A549 (cell line): ENCODE measurements at regions not wholly inside any gene's neighbourhood (a gene's known extent, or its start where the extent isn't known, plus 50 kb on each side); places are given as distances from the start of the nearest gene placed in this dataset.
"Not testable (repeated sequence)": the region's sequence is repeated elsewhere in the genome, so short reads cannot be mapped to it uniquely, and the experiment has no call there.

Experiments used
- ATAC-seq, 2 experiments: fragments of 200-7000 bp in 1 of 2; fragments of >200 bp in 1 of 2; cut with Nextera tagmentation in 1 of 2; cut with Tn5 transposase in 1 of 2; 3 replicates each; pipeline versions ENCODE4 v1.8.0 to v1.9.1; 2018 to 2020; ENCODE audit warnings: mild to moderate bottlenecking in 1 of 2, moderate library complexity in 1 of 2
- CTCF ChIA-PET: fragments of 300-600 bp; sonication (Branson Sonifier 250); formaldehyde crosslinking; extraction: SDS; loops from one replicate; lab custom pipeline; 2021; ENCODE audit warnings: antibody characterized with exemption, inconsistent platforms; lab: Yijun Ruan, JAX
- POLR2A ChIA-PET: fragments of 350-600 bp; formaldehyde crosslinking; extraction: SDS; loops from one replicate; lab custom pipeline; 2021; ENCODE audit warnings: antibody characterized with exemption, inconsistent platforms; lab: Yijun Ruan, JAX
- DNase-seq, 2 experiments: peaks; one replicate each; pipeline versions ENCODE4 v3.0.0 to v3.0.0-alpha.2; 2011 to 2016; ENCODE audit warnings: low read depth in 1 of 2, low spot score in 1 of 2
- FAIRE-seq: peaks from 2 replicates; lab custom pipeline; 2011; peaks lifted over from hg19 to GRCh38; lab: Jason Lieb, UNC
- H3K27ac ChIP-seq, 2 experiments: fragments of >200 bp; sonication (Bioruptor Twin); formaldehyde crosslinking; 3 replicates each; pipeline ENCODE4 v1.5.1; 2016 to 2017
- H3K4me1 ChIP-seq: fragments of >200 bp; sonication (Bioruptor Twin); formaldehyde crosslinking; 3 replicates; pipeline ENCODE4 v1.6.1; 2016
- H3K4me2 ChIP-seq: fragments of >200 bp; sonication (Bioruptor Twin); formaldehyde crosslinking; 3 replicates; pipeline ENCODE4 v1.6.1; 2016
- H3K4me3 ChIP-seq: fragments of >200 bp; sonication (Bioruptor Twin); formaldehyde crosslinking; 3 replicates; pipeline ENCODE4 v1.5.1; 2016
- H3K9me3 ChIP-seq: fragments of >200 bp; sonication (Bioruptor Twin); formaldehyde crosslinking; 3 replicates; pipeline ENCODE4 v1.6.1; 2016
- ATOH8 ChIP-seq: fragments of 250-450 bp; sonication (Bioruptor Pico); IDR thresholded peaks from 2 replicates; pipeline ENCODE4 v1.5.0; 2020; ENCODE audit warnings: low read depth, mild to moderate bottlenecking, moderate library complexity
- CBX2 ChIP-seq: fragments of 200-600 bp; sonication (generic); IDR thresholded peaks from 2 replicates; pipeline ENCODE4 v1.6.1; 2016; ENCODE audit warnings: low read depth, mild to moderate bottlenecking, borderline replicate concordance
- CEBPB ChIP-seq, 2 experiments: fragments of >200 bp in 1 of 2; sonication (Bioruptor Twin) in 1 of 2; formaldehyde crosslinking in 1 of 2; IDR thresholded peaks; 2 replicates each; pipeline ENCODE4 v1.6.1; 2012 to 2016
- E2F6 ChIP-seq: IDR thresholded peaks from 2 replicates; pipeline ENCODE4 v1.6.1; 2012; ENCODE audit warnings: low read depth, borderline replicate concordance
- ESRRA ChIP-seq: fragments of 150-350 bp; IDR thresholded peaks from 2 replicates; pipeline ENCODE4 v1.6.1; 2014; ENCODE audit warnings: mild to moderate bottlenecking, low read length, borderline replicate concordance
- FOSL2 ChIP-seq, 2 experiments: fragments of 450-650 bp in 1 of 2; fragments of >200 bp in 1 of 2; sonication (Bioruptor Twin) in 1 of 2; formaldehyde crosslinking; IDR thresholded peaks; 2 replicates each; pipeline versions ENCODE4 v1.5.0 to v1.6.1; 2016 to 2020; ENCODE audit warnings: mild to moderate bottlenecking in 1 of 2, moderate library complexity in 1 of 2
- GATA3 ChIP-seq: IDR thresholded peaks from 2 replicates; pipeline ENCODE4 v1.6.1; 2012; ENCODE audit warnings: borderline replicate concordance
- HDAC2 ChIP-seq: fragments of 200-600 bp; sonication (generic); IDR thresholded peaks from 2 replicates; pipeline ENCODE4 v1.6.1; 2016
- HEYL ChIP-seq: fragments of 250-450 bp; sonication (Bioruptor Pico); IDR thresholded peaks from 2 replicates; pipeline ENCODE4 v1.8.0; 2021; ENCODE audit warnings: mild to moderate bottlenecking, moderate library complexity
- HOXA7 ChIP-seq: fragments of 250-450 bp; sonication (Bioruptor Pico); IDR thresholded peaks from 2 replicates; pipeline ENCODE4 v1.5.0; 2020; ENCODE audit warnings: mild to moderate bottlenecking, moderate library complexity
- HOXB5 ChIP-seq: fragments of 250-450 bp; sonication (Bioruptor Pico); IDR thresholded peaks from 2 replicates; pipeline ENCODE4 v1.5.0; 2020; ENCODE audit warnings: mild to moderate bottlenecking, moderate library complexity
- JUN ChIP-seq, 2 experiments: fragments of >200 bp; sonication (Bioruptor Twin); formaldehyde crosslinking; IDR thresholded peaks; 2 replicates in 1 of 2; 3 replicates in 1 of 2; pipeline ENCODE4 v1.6.1; 2016 to 2017
- JUNB ChIP-seq: fragments of >200 bp; sonication (Bioruptor Twin); formaldehyde crosslinking; IDR thresholded peaks from 2 replicates; pipeline ENCODE4 v1.6.1; 2016
- MAZ ChIP-seq: fragments of 150-350 bp; IDR thresholded peaks from 2 replicates; pipeline ENCODE4 v1.6.1; 2014; ENCODE audit warnings: antibody characterized with exemption, low read depth, low read length, borderline replicate concordance
- RARB ChIP-seq: fragments of 250-450 bp; sonication (Bioruptor Pico); IDR thresholded peaks from 2 replicates; pipeline ENCODE4 v1.8.0; 2021; ENCODE audit warnings: mild to moderate bottlenecking, moderate library complexity
- RFX5 ChIP-seq: fragments of 450-650 bp; IDR thresholded peaks from 2 replicates; pipeline ENCODE4 v1.7.1; 2014; ENCODE audit warnings: antibody characterized with exemption, mild to moderate bottlenecking, moderate library complexity
- SMC3 ChIP-seq: fragments of >200 bp; sonication (Bioruptor Twin); formaldehyde crosslinking; IDR thresholded peaks from 3 replicates; pipeline ENCODE4 v1.6.1; 2018; ENCODE audit warnings: inconsistent platforms
- TP53 ChIP-seq: fragments of 250-450 bp; sonication (Bioruptor Pico); IDR thresholded peaks from 2 replicates; pipeline ENCODE4 v1.5.0; 2021; ENCODE audit warnings: mild to moderate bottlenecking, moderate library complexity
- ZC3H11A ChIP-seq: fragments of 450-650 bp; IDR thresholded peaks from 2 replicates; pipeline ENCODE4 v1.6.1; 2014; ENCODE audit warnings: antibody characterized with exemption, mild to moderate bottlenecking
- WGBS: methylation state at CpG from one replicate; pipeline ENCODE4 v1.1.6; 2017; ENCODE audit errors: missing lambda C conversion rate; 5-methylcytosine and 5-hydroxymethylcytosine counted together
- TF ChIP-seq, protein P1 (sequence below): fragments of 450-650 bp; IDR thresholded peaks from 2 replicates; pipeline ENCODE4 v1.6.1; 2014; ENCODE audit warnings: antibody characterized with exemption

DNA sequence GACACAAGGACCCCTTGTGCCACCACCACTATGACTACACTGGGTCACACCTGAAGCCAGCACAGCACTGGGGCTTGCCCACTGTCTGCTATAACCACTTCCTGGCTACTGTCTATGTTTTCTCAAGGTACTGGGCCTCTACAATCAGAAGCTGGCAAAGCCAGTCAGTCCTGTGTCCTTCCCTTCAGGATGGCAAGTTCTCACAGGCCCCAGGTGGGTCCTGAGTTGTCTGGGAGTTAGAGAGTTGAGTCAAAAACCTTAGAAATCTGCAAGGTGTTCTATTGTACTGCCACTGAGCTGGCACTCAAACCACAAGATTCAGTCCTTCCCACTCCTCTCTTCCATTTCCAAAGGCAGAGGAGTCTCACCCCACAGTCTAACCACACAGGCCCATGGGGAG lies 705.5 kb downstream of the IPMK start (continued):
- TF ChIP-seq CEBPB (IDR thresholded peaks at IDR 0.05) (no peak), E2F6 (no peak), JUN (IDR thresholded peaks at IDR 0.05) (no peak), JUNB (no peak), HEYL (CRISPR knock-in tag) (no peak), TP53 (CRISPR knock-in tag) (no peak)

DNA sequence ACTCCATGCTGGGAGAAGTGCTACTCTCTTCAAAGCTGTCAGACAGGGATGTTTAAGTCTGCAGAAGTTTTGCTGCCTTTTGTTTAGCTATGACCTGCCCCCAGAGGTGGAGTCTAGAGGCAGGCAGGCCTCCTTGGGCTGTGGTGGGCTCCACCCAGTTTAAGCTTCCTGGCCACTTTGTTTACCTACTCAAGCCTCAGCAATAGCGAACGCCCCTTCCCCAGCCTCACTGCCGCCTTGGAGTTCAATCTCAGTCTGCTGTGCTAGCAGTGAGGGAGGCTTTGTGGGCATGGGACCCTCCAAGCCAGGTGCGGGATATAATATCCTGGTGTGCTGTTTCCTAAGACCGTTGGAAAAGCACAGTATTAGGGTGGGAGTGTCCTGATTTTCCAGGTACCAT lies 715.9 kb downstream of the IPMK start:
- FAIRE-seq, H3K27ac ChIP-seq, H3K4me3 ChIP-seq, CTCF ChIA-PET, H3K4me2 ChIP-seq, ATAC-seq, H3K4me1 ChIP-seq, H3K9me3 ChIP-seq, POLR2A ChIA-PET, DNase-seq: not testable (repeated sequence)
- 58% methylated on average over 5 of the region's 5 CpGs for WGBS

DNA sequence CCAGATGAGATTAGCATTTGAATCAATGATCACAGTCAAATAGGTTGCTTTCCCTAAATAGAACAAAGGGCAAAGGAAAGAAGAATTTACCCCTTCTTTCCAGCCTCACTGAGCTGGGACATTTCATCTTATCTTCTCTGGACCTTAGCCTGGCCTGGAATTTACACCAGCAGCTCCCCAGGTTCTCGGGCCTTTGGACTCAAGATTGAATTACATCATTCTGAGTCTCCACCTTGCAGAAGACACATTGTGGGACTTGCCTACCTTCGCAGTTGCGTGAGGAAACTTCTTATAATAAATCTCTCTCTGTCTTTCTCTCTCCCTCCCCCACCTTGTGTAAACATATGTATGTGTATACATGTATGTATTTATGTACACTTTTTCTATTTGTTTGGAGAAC lies 732.4 kb downstream of the IPMK start:
- no peak for FAIRE-seq

DNA sequence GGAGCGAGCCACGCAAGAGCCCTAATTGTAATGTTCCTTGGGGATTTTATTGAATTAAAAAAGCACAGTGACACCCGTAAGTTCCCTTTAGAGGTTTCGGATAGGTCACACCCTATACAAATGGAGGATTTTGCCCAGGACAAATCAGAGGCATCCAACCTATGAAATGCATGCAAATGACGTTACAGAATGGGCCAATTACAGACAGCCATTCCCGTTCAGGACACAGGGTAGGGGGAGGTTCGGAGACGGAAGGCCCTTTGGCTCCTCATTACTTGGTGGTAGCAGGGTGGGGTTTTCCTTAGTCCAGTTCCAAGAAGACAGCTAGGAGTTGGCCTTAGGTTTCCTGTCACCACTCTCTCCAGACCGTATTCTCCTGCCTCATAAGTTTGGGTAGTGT lies 754.1 kb downstream of the IPMK start:
- Histone ChIP-seq H3K27ac (no peak overlapping the region), H3K4me2 (no peak overlapping the region), H3K4me1 (no peaks in the 10 kb centered on the region), H3K4me3 (no peak overlapping the region), H3K9me3 (no peaks in the 10 kb centered on the region)
- no peak for ATAC-seq
- WGBS: 57% methylated on average over 9 of the region's 9 CpGs
- TF ChIP-seq ZC3H11A (no peak), SMC3 (no peak)
- POLR2A ChIA-PET: no interaction called here
- CTCF ChIA-PET: no interaction called here
- FAIRE-seq: no peak
- no peak for DNase-seq

More for the DNA sequence above, 732.4 kb downstream of the IPMK start:
- Histone ChIP-seq H3K4me2 (no peak overlapping the region), H3K4me1 (no peaks in the 10 kb centered on the region), H3K9me3 (no peaks in the 10 kb centered on the region), H3K4me3 (no peak overlapping the region), H3K27ac (no peak overlapping the region)
- WGBS: 36% methylated on average over 3 of the region's 3 CpGs
- ChIA-PET POLR2A (no interaction called here), CTCF (interaction anchor here (0.7 kb wide), 1 partner anchor 111 kb away, joined by 3 read pairs; no protein-coding TSS in a partner anchor)
- ATAC-seq (no peak), DNase-seq (no peak)
- TF ChIP-seq ZC3H11A (no peak), HDAC2 (no peak), RARB (CRISPR knock-in tag) (no peak), CBX2 (no peak), FOSL2 (IDR thresholded peaks at IDR 0.05) (no peak), FOSL2 (CRISPR knock-in tag; IDR thresholded peaks at IDR 0.05) (no peak), ESRRA (no peak), RFX5 (no peak), MAZ (no peak), GATA3 (no peak), HOXB5 (no peak), HOXA7 (CRISPR knock-in tag) (no peak), JUNB (no peak), ATOH8 (CRISPR knock-in tag) (no peak)
- TF ChIP-seq, protein P1, sequence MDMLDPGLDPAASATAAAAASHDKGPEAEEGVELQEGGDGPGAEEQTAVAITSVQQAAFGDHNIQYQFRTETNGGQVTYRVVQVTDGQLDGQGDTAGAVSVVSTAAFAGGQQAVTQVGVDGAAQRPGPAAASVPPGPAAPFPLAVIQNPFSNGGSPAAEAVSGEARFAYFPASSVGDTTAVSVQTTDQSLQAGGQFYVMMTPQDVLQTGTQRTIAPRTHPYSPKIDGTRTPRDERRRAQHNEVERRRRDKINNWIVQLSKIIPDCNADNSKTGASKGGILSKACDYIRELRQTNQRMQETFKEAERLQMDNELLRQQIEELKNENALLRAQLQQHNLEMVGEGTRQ: no peak
